ENCODE measurements at regions not wholly inside any gene's neighbourhood (a gene's known extent, or its start where the extent isn't known, plus 50 kb on each side); places are given as distances from the start of the nearest gene placed in this dataset.
"Not testable (repeated sequence)": the region's sequence is repeated elsewhere in the genome, so short reads cannot be mapped to it uniquely, and the experiment has no call there.

DNA sequence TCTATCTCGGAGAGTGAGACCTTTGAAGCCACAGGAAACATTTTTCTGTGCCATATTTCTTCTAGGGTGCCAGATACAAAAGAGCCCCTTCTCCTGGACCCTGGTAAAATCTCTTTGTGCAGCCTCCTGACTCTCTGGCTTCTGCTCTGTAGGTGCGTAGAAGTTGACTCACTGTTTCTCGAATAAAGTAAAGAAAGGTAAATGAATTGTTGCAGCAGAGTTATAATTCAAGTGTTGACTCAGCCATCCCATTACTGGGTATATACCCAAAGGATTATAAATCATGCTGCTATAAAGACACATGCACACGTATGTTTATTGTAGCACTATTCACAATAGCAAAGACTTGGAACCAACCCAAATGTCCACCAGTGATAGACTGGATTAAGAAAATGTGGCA, 371.0 kb downstream of the OSTF1 start:
- DNase-seq (ENCODE audit: low spot score), result not testable (repeated sequence)

DNA sequence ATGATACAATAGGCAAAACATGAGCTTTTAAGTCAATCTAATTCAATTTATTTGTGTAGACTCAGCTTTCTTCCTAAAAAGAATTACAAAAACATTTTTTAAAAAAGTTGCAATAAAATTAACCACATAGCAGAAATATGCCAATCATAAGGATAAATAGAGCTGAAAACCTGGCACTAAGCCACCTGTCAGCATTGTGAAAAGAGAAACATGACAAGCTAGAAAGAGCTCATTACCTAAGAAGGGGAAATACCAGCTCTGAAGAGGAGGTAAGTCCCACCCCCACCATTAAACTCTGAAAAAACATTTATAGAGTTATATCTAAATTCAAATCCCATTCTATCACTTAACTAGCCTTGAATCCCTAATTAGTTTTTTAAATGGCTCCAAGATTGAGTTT, 372.9 kb downstream of the OSTF1 start:
- DNase-seq (ENCODE audit: low spot score), result no peak

GRCh38 chr9:75462866-75463265, 374.6 kb downstream of the OSTF1 start:
- DNase-seq (ENCODE audit: low spot score), result no peak

- DNase-seq (ENCODE audit: low spot score), result no peak
These were observed 375.6 kb downstream of the OSTF1 start for GRCh38 chr9:75463871-75464270.

DNA sequence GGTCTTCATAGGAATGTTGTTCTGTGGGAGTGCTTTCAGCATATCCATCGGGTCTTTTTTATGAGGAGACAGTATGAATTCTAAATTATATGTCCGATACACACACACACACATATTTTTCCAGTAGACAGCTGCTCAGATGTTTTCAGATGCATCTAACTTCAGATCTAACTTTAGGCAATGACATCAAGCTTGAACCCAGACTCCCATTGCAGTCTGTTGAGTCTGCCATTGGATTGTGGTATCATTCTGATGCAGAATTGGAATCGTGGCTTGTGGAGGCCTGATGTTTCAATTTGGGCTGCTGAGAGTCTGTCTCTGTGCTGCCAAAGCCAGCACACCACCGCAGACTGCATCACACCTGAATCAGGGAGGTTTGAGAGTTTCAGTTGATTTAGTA, 376.4 kb downstream of the OSTF1 start:
- DNase-seq (ENCODE audit: low spot score), result no peak

DNA sequence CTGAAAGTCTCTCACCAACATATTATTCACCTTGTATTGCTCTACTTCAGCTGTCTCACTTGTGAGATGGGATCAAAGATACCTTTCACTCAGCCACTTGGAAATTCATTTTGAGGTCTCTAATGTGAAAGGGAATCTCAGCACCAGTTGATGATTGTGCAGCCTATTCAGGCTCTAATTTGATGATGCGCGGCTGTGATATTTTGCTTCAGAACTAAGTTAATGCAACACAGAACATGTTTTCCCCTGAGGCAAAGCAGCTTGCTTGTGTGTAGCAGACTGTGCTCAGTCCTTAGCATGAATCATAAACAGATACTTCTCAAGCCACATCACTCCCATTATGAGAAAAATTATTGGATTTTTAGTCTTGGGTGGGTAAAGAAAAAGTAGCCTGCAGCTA, 378.8 kb downstream of the OSTF1 start:
- DNase-seq (ENCODE audit: low spot score), result no peak

- DNase-seq (ENCODE audit: low spot score), result no peak
These were observed 383.3 kb downstream of the OSTF1 start for GRCh38 chr9:75471549-75472114.

- DNase-seq (ENCODE audit: low spot score), result no peak
These were observed 394.3 kb downstream of the OSTF1 start for GRCh38 chr9:75482566-75482965.

DNA sequence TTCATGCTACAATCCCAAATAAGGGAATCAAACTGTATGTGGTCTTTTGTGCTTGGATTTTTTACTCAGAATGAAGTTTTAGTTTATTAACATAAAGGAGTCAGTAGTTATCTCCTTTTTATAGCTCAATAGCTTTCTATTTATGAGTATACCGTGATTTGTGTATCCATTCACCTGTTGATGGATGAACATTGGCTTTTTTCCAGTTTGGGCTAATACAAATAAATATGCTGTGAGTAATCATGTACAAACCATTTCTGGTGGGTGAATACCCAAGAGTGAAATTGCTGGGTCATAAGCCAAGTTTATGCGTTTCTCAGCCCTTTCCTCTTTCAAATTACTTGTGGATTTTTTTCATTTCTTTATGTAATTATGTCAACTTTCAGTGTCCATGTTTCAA, 395.3 kb downstream of the OSTF1 start:
- no peak for DNase-seq (ENCODE audit: low spot score)

GRCh38 chr9:75487856-75488718, 399.8 kb downstream of the OSTF1 start:
- DNase-seq (ENCODE audit: low spot score), result no peak

- DNase-seq (ENCODE audit: low spot score), result no peak
These were observed 400.4 kb downstream of the OSTF1 start for GRCh38 chr9:75488719-75489110.

GRCh38 chr9:75490326-75490725, 400.1 kb upstream of the PCSK5 start:
- no peak for DNase-seq (ENCODE audit: low spot score)

DNA sequence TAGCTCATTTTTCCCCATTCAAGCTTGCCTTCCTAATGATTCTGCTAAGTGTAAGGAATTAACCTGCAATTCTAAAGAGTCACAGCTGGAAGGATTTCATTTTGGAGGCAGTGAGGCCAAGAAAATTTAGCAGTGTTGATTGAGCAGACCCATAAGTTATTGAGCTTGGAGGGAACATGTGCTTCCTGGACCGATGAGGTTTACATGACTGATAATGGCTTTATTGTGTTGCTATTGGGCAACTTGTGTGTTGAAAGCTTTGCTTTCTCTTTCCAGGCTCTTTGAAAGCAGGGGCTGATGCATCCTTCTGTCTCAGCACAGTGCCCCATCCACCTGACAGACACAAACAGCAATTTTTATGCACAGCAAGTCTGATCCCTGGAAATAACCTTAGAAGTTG, 398.9 kb upstream of the PCSK5 start:
- no peak for DNase-seq (ENCODE audit: low spot score)

GRCh38 chr9:75499812-75500211, 390.7 kb upstream of the PCSK5 start:
- no peak for DNase-seq (ENCODE audit: low spot score)

GRCh38 chr9:75500479-75500878, 390.0 kb upstream of the PCSK5 start:
- no peak for DNase-seq (ENCODE audit: low spot score)

DNA sequence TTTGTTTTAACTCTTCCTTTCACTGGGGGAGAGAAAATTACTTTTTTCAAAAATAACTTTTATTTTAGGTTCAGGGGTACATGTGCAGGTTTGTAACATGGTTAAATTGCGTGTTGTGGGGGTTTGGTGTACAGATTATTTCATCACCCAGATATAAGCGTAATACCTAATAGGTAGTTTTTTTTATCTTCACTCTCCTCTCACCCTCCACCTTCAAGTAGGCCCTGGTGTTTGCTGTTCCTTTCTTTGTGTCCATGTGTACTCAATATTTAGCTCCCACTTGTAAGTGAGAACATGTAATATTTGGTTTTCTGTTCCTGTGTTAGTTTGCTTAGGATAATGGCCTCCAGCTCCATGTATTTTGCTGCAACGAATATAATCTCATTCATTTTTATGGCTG, 389.5 kb upstream of the PCSK5 start:
- not testable (repeated sequence) for DNase-seq (ENCODE audit: low spot score)

GRCh38 chr9:75504721-75505120, 385.8 kb upstream of the PCSK5 start:
- no peak for DNase-seq (ENCODE audit: low spot score)

GRCh38 chr9:75505654-75506053, 384.8 kb upstream of the PCSK5 start:
- no peak for DNase-seq (ENCODE audit: low spot score)

GRCh38 chr9:75529463-75529862, 361.0 kb upstream of the PCSK5 start:
- DNase-seq (ENCODE audit: low spot score), result no peak

DNA sequence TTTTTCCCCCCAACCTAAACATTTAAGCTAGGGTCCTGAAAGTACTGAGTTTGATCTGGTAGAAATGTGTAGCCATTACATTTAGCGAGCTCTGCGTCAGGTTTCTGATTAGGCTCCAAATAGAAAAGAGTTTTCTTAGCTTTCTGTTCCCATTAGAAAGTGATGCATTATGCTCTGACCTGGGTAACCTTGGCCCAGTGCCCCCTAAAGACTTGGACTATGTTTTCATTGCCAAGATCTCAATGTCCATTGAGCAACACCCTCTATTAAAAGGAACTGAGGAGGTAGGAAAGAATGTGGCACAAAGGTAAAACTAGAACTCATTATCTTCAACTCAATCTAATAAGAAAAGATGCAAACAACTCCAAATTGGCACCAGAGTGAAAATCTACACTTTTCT, 358.9 kb upstream of the PCSK5 start:
- no peak for DNase-seq (ENCODE audit: low spot score)

DNA sequence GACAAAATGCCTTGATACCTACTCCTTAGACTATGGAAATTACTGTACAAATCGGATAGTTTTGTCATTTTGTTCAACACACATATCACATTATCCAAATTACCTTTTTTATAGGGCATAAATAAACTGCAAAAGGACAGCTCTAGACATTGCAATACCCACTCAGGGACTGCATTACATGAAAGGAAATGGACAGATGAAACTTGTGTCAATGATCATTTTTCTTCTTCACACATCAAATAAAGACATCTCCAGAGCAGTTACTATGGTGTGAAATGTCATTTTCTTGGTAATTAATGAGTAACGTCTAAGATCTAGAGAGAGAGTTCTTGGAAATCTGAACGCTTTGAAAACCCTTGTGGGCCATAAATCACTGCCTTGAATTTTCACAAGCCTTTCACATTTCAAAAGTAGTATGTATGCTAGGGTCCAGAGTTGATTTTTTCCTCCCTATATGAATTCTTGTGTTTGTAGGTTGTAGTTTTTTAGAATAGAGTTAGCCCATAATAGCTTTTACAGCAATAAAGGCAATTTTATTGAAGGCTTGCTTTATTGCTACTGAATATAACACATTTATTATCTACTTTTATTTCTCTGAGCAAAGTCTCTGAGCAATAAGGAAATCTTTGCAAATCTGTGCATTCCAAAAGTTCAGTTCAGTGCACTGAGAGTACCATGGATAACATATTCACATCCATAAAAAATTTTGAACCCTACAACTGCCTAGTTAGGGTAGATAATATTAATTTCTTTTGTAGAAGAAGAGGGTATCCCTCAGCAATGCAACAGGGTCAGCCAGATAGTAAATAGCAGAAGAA, 358.0 kb upstream of the PCSK5 start:
- no peak for DNase-seq (ENCODE audit: low spot score)

- no peak for DNase-seq (ENCODE audit: low spot score)
These were observed 350.9 kb upstream of the PCSK5 start for GRCh38 chr9:75539523-75539922.

DNA sequence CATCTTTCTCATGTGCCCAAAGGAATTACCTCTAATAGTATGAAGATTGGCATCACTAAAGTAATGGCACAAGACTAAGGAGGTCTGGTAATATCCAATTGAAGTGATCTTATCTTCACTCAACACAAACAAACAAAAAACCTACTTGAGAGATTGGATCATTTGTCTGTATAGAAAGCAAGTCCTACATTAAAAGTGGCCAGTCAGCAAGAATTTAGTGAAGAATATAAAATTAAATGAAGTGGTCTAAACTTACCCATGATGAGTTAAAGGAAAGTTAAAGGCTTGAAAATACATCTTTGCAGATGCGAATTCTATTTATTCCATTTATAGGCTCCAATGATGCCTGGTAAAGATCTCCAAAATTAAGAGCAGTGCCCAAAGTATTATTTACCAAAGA, 350.3 kb upstream of the PCSK5 start:
- no peak for DNase-seq (ENCODE audit: low spot score)

Measured in activated CD4-positive, alpha-beta T cell treated with anti-CD3 and anti-CD28 coated beads, Interleukin-2, Interleukin-4, amounts not matched to agents 100 ng/mL and 50 ng/mL, durations not matched to agents 16 hours and 8 hours (primary cell).